Esophagus muscularis mucosa (tissue), 4 donors: ENCODE measurements at regions not wholly inside any gene's neighbourhood (a gene's known extent, or its start where the extent isn't known, plus 50 kb on each side); places are given as distances from the start of the nearest gene placed in this dataset.

Experiments used
- DNase-seq: peaks from one replicate; pipeline ENCODE4 v3.0.0-alpha.2; 2017; ENCODE audit errors: extremely low spot score
- H3K27ac ChIP-seq, 4 donors: fragments of 200-600 bp; sonication (generic); replicated peaks in 1 of 4; 1 replicate in 3 of 4; 2 replicates in 1 of 4; pipeline ENCODE4 v1.5.1; 2016 to 2019; ENCODE audit warnings: mild to moderate bottlenecking in 1 of 4
- H3K27me3 ChIP-seq, 4 donors: fragments of 200-600 bp; sonication (generic); one replicate each; pipeline versions ENCODE4 v1.5.1 to v1.6.0; 2016 to 2019
- H3K36me3 ChIP-seq, 4 donors: fragments of 200-600 bp; sonication (generic); one replicate each; pipeline ENCODE4 v1.5.1; 2016 to 2019
- H3K4me1 ChIP-seq, 4 donors: fragments of 200-600 bp; sonication (generic); one replicate each; pipeline ENCODE4 v1.5.1; 2016 to 2019
- H3K4me3 ChIP-seq, 4 donors: fragments of 200-600 bp; sonication (generic); 1 replicate in 2 of 4; 2 replicates in 2 of 4; pipeline ENCODE4 v1.5.1; 2016 to 2019; ENCODE audit warnings: mild to moderate bottlenecking in 4 of 4, moderate library complexity in 1 of 4
- H3K9me3 ChIP-seq, 4 donors: fragments of 200-600 bp; sonication (generic); 1 replicate in 3 of 4; 2 replicates in 1 of 4; pipeline ENCODE4 v1.5.1; 2016 to 2019
- EP300 ChIP-seq: sonication (generic); formaldehyde crosslinking; IDR thresholded peaks from one replicate; pipeline ENCODE4 v1.6.1; 2017; ENCODE audit warnings: antibody characterized with exemption
- POLR2A ChIP-seq: fragments of 450-650 bp; IDR thresholded peaks from one replicate; pipeline ENCODE4 v1.6.1; 2017; ENCODE audit warnings: antibody characterized with exemption, moderate library complexity, mild to moderate bottlenecking, low read depth
- POLR2AphosphoS5 ChIP-seq, 2 donors: sonication (generic); formaldehyde crosslinking; IDR thresholded peaks; one replicate each; pipeline ENCODE4 v1.6.1; 2017; ENCODE audit warnings: antibody characterized with exemption in 2 of 2
- WGBS: methylation state at CpG from one replicate; pipeline ENCODE4 v1.1.5; 2018; 5-methylcytosine and 5-hydroxymethylcytosine counted together
- intact Hi-C: fragments of 100-400 bp; cut with DNase I; formaldehyde crosslinking; loops from one replicate; pipeline ENCODE4 v1.15.1; 2023
- TF ChIP-seq, protein P1 (sequence below), 3 experiments: fragments of 200-600 bp in 2 of 3; fragments of 450-650 bp in 1 of 3; sonication (generic) in 2 of 3; IDR thresholded peaks; one replicate each; pipeline ENCODE4 v1.5.1; 2017 to 2019; ENCODE audit warnings: antibody characterized with exemption in 3 of 3, mild to moderate bottlenecking in 2 of 3, moderate library complexity in 1 of 3

- intact Hi-C loops, result no loop called here
- Histone ChIP-seq H3K36me3 (no peaks in the 10 kb centered on the region), H3K4me1 (no peaks in the 10 kb centered on the region), H3K27me3 (no peaks in the 10 kb centered on the region), H3K27ac (no peak overlapping the region), H3K4me3 (no peak overlapping the region), H3K9me3 (peaks cover 0 to 1% (median 0%) of the 10 kb centered on the region in 4 donors)
- DNase-seq, result no peak
- TF ChIP-seq POLR2AphosphoS5 (IDR thresholded peaks at IDR 0.05) (no peak), POLR2A (no peak)
- 59% methylated on average over 3 of the region's 3 CpGs for WGBS
These were observed 920.9 kb upstream of the GJE1 start for GRCh38 chr6:141211845-141212244.

DNA sequence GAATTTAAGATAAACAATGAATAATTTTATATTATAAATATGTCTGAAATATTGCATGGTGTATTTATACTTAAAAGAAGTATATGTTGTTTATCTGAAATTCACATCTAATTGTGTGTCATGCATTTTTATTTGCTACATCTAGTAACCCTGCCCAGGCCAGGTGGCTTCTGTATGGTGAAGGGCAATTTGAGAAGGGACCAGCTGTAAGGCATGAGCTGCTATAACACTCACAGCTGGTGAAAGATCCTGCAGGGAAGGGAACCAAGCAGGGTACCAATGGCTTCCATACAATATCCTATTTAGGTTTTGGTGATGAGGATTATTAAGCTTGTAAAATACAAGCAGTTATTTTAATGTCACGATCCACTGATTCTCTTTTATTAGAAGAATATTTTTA lies 921.8 kb upstream of the GJE1 start:
- Histone ChIP-seq H3K4me1 (no peaks in the 10 kb centered on the region), H3K27ac (no peak overlapping the region), H3K9me3 (no peaks in the 10 kb centered on the region), H3K36me3 (no peaks in the 10 kb centered on the region), H3K27me3 (no peaks in the 10 kb centered on the region), H3K4me3 (no peak overlapping the region)
- TF ChIP-seq POLR2AphosphoS5 (IDR thresholded peaks at IDR 0.05), result no peak
- no peak for TF ChIP-seq EP300
- TF ChIP-seq, protein P1, sequence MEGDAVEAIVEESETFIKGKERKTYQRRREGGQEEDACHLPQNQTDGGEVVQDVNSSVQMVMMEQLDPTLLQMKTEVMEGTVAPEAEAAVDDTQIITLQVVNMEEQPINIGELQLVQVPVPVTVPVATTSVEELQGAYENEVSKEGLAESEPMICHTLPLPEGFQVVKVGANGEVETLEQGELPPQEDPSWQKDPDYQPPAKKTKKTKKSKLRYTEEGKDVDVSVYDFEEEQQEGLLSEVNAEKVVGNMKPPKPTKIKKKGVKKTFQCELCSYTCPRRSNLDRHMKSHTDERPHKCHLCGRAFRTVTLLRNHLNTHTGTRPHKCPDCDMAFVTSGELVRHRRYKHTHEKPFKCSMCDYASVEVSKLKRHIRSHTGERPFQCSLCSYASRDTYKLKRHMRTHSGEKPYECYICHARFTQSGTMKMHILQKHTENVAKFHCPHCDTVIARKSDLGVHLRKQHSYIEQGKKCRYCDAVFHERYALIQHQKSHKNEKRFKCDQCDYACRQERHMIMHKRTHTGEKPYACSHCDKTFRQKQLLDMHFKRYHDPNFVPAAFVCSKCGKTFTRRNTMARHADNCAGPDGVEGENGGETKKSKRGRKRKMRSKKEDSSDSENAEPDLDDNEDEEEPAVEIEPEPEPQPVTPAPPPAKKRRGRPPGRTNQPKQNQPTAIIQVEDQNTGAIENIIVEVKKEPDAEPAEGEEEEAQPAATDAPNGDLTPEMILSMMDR (IDR thresholded peaks at IDR 0.05), result no peak
- no peak for TF ChIP-seq POLR2A
- WGBS, result 50% methylated on average over 1 of the region's 1 CpG
- no peak for DNase-seq
- intact Hi-C loops, result no loop called here

- WGBS, result 89% methylated on average over 4 of the region's 4 CpGs
- H3K4me1 ChIP-seq, result no peaks in the 10 kb centered on the region
These were observed 922.8 kb upstream of the GJE1 start for GRCh38 chr6:141209890-141210289.

DNA sequence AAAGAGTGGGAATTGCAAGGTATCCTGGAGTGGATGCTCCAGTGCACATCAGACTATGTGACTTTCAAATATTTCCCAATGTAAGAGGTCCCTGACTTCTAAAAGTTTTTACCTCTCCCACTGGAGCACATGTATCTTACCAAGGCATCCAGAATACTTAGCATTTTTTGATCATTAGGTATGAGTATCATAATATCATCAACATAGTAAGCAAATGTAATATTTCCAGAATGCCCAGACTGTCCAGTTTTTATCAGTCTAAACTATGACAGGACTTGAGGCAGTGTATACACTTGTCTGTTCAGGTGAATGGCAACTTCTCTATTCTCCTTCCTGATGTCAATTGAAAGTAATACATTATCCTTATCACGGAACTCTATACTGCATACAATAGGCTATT lies 924.6 kb upstream of the GJE1 start:
- Histone ChIP-seq H3K27me3 (no peaks in the 10 kb centered on the region), H3K4me1 (no peaks in the 10 kb centered on the region), H3K4me3 (no peak overlapping the region), H3K27ac (no peak overlapping the region), H3K9me3 (no peaks in the 10 kb centered on the region), H3K36me3 (no peaks in the 10 kb centered on the region)
- intact Hi-C loops, result no loop called here
- WGBS, result 95% methylated on average over 1 of the region's 1 CpG
- no peak for TF ChIP-seq POLR2AphosphoS5 (IDR thresholded peaks at IDR 0.05)
- TF ChIP-seq, protein P1 (IDR thresholded peaks at IDR 0.05), result no peak
- no peak for TF ChIP-seq POLR2A
- TF ChIP-seq EP300, result no peak
- no peak for DNase-seq

More at GRCh38 chr6:141209890-141210289, 922.8 kb upstream of the GJE1 start:
- Histone ChIP-seq H3K27me3 (no peaks in the 10 kb centered on the region), H3K4me3 (no peak overlapping the region), H3K9me3 (no peaks in the 10 kb centered on the region), H3K27ac (no peak overlapping the region), H3K36me3 (no peaks in the 10 kb centered on the region)
- TF ChIP-seq EP300 (no peak), POLR2AphosphoS5 (IDR thresholded peaks at IDR 0.05) (no peak), POLR2A (no peak)
- TF ChIP-seq, protein P1 (IDR thresholded peaks at IDR 0.05), result no peak
- intact Hi-C loops, result no loop called here
- no peak for DNase-seq

DNA sequence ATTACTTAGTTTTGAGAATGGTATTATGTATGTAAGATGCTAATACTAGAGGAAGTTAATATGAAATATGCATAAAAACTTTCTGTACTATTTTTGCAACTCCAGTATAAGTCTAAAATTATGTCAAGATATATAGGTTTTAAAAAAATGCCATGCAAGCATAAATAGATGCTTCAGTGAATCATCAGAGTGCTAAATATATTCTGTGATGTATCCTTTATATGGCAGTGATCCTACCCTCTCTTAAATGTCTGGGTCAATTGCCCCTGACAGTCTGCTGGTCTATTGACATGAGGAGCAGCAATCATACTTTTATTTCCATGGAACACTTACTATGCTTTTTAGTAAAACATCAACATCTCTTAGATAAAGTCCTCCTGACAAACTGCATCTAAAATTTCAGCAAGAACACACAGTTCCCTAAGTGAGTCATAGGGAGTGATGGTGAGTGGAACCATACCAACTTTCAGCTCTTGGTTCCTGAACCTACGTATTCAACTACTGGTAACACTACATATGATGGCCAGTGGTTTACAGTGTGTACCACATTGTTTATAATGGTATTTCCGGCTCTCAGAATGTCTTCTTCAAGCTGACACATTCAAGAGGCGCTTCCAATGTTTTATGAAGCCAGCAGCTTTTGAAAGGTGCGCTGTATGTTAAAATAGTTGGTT lies 928.7 kb upstream of the GJE1 start:
- DNase-seq, result no peak
- Histone ChIP-seq H3K4me1 (peaks cover 0 to 3% (median 1%) of the 10 kb centered on the region in 4 donors), H3K27ac (no peak overlapping the region), H3K36me3 (no peaks in the 10 kb centered on the region), H3K27me3 (no peaks in the 10 kb centered on the region), H3K9me3 (no peaks in the 10 kb centered on the region), H3K4me3 (no peak overlapping the region)
- intact Hi-C loops, result no loop called here
- TF ChIP-seq EP300 (no peak), POLR2A (no peak), POLR2AphosphoS5 (IDR thresholded peaks at IDR 0.05) (no peak)
- TF ChIP-seq, protein P1 (IDR thresholded peaks at IDR 0.05), result no peak
- 90% methylated on average over 4 of the region's 4 CpGs for WGBS
